Lower lobe of right lung (tissue), 2 donors: ENCODE measurements at regions not wholly inside any gene's neighbourhood (a gene's known extent, or its start where the extent isn't known, plus 50 kb on each side); places are given as distances from the start of the nearest gene placed in this dataset.

Experiments used
- ATAC-seq, 2 donors: fragments of 200-7000 bp; cut with Tn5 transposase; one replicate each; pipeline ENCODE4 v1.9.1; 2020 to 2022; ENCODE audit warnings: mild to moderate bottlenecking in 2 of 2, moderate library complexity in 2 of 2
- DNase-seq: peaks from one replicate; pipeline ENCODE4 v3.0.0-alpha.2; 2020
- H3K27ac ChIP-seq: fragments of 200-600 bp; one replicate; pipeline ENCODE4 v1.8.0; 2022
- H3K27me3 ChIP-seq: fragments of 200-600 bp; one replicate; pipeline ENCODE4 v1.8.0; 2022; ENCODE audit warnings: low read depth
- H3K36me3 ChIP-seq: fragments of 200-600 bp; one replicate; pipeline ENCODE4 v1.8.0; 2022; ENCODE audit warnings: mild to moderate bottlenecking
- H3K4me1 ChIP-seq: fragments of 200-600 bp; one replicate; pipeline ENCODE4 v1.8.0; 2022
- H3K4me3 ChIP-seq: fragments of 200-600 bp; one replicate; pipeline ENCODE4 v1.8.0; 2022; ENCODE audit warnings: mild to moderate bottlenecking
- H3K9me3 ChIP-seq: fragments of 200-600 bp; one replicate; pipeline ENCODE4 v1.8.0; 2022
- intact Hi-C: fragments of 100-400 bp; cut with DNase I; formaldehyde crosslinking; loops from one replicate; pipeline ENCODE4 v1.11.0; 2022
- TF ChIP-seq, protein P1 (sequence below): fragments of 200-600 bp; IDR thresholded peaks from one replicate; pipeline ENCODE4 v1.8.0; 2022; ENCODE audit warnings: antibody characterized with exemption, mild to moderate bottlenecking
- donor health status: DM: no; HTN: yes; CAD: no; lungs with severe emphysema.

DNA sequence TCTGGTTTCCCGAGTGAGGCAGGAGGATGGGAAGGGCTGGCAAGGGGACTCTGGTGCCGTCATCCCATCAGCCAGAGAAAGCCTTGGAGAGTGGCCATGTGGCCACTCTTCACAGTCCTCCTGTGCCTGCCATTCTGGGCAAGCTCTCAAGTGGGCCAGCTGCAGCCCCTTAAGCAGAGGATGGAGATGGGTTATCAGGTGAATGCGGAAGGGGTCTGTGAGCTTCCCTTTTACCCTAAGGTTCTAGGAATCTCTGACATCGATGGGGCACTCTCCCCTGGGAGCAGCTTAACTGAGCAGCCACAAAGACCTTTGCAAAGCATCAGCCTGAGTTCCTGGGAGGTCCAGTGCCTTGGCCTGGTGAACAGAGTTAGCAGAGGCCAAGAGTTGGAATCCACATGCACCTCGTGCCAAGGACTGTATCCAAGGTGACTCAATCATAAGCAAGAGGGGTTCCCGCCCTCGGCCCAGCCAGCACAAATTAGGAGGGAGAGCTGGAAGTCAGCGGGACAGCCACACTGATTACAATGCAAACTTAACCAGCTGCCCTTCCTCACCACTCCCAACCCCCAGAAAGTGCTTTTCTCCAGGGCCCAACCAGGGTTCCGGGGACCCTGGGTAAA, 193.6 kb downstream of the BUD13 start:
- ATAC-seq (no peak), DNase-seq (no peak)
- Histone ChIP-seq H3K4me1 (no peaks in the 10 kb centered on the region), H3K9me3 (no peaks in the 10 kb centered on the region), H3K27me3 (peaks cover 47% of the 10 kb centered on the region), H3K36me3 (no peaks in the 10 kb centered on the region), H3K27ac (no peak overlapping the region), H3K4me3 (no peak overlapping the region)
- intact Hi-C loops = no loop called here
- TF ChIP-seq, protein P1, sequence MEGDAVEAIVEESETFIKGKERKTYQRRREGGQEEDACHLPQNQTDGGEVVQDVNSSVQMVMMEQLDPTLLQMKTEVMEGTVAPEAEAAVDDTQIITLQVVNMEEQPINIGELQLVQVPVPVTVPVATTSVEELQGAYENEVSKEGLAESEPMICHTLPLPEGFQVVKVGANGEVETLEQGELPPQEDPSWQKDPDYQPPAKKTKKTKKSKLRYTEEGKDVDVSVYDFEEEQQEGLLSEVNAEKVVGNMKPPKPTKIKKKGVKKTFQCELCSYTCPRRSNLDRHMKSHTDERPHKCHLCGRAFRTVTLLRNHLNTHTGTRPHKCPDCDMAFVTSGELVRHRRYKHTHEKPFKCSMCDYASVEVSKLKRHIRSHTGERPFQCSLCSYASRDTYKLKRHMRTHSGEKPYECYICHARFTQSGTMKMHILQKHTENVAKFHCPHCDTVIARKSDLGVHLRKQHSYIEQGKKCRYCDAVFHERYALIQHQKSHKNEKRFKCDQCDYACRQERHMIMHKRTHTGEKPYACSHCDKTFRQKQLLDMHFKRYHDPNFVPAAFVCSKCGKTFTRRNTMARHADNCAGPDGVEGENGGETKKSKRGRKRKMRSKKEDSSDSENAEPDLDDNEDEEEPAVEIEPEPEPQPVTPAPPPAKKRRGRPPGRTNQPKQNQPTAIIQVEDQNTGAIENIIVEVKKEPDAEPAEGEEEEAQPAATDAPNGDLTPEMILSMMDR = no peak

DNA sequence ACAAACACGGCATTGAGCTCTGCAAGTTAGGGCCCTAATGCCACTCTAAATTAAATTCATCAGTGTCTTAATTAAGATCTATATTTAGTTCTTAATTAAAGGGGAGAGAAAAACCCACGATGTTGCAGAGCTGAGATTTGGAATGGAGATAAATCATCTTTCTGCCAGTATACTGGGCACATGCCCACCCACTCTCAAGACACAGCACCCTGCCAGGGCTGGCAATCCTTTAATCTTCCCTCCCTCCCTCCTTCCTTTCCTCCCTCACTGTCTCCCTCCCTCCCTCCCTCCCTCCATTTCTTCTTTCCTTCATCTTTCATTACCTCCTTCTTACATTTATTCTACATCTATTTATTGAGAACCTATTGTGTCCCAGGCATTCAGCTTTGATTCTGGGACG, 194.8 kb downstream of the BUD13 start:
- no peaks in the 10 kb centered on the region for H3K9me3 ChIP-seq
- no peak overlapping the region for H3K4me3 ChIP-seq
- no peaks in the 10 kb centered on the region for H3K4me1 ChIP-seq
- peaks cover 47% of the 10 kb centered on the region for H3K27me3 ChIP-seq
- ATAC-seq (no peak), DNase-seq (no peak)
- TF ChIP-seq, protein P1 = no peak
- H3K27ac ChIP-seq = no peak overlapping the region
- no peaks in the 10 kb centered on the region for H3K36me3 ChIP-seq
- intact Hi-C loops = no loop called here

DNA sequence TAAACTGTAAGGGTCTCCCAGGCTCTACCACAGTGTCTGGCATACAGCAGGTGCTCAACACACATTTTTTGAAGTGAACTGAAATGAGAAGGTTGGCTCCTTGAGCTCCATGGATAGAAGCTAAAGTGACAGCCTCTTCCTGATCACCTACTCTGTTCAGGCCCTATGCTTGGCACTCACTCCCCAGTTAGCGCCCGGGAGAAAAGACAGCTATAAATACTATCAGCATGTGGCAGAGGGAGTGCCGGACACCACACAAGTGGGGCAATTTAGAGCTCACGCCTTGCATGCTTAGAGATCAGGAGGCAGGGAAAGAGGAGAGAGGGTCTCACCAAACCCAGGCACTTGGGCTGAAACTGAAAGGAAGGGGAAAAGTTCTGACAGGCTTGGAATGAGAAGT, 195.5 kb downstream of the BUD13 start:
- DNase-seq = no peak
- Histone ChIP-seq H3K9me3 (no peaks in the 10 kb centered on the region), H3K27ac (no peak overlapping the region), H3K4me3 (no peak overlapping the region), H3K27me3 (peaks cover 46% of the 10 kb centered on the region), H3K36me3 (no peaks in the 10 kb centered on the region), H3K4me1 (no peaks in the 10 kb centered on the region)
- intact Hi-C loops = no loop called here
- TF ChIP-seq, protein P1 = no peak
- no peak for ATAC-seq

DNA sequence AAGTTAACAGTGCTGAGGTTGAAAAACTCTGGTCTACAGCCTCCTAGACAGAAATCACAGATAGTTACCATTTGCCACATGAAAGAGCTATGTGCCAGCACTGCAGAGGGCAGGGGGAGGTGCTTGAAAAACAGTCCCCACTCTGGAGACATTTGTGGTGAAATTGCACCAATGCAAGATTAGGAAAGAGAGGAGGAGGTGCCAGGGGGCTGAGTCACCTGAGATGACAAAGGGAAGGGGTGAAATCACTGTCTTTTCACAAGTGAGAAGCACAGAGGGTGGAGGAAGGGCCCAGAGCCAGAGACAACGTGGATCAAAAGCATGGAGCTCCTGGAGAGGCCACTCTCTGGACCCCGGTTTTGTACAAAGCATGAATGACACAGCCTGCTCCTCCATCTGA, 196.3 kb downstream of the BUD13 start:
- no peaks in the 10 kb centered on the region for H3K4me1 ChIP-seq
- H3K4me3 ChIP-seq = no peak overlapping the region
- H3K9me3 ChIP-seq = no peaks in the 10 kb centered on the region
- H3K27me3 ChIP-seq = peaks cover 39% of the 10 kb centered on the region
- TF ChIP-seq, protein P1 = no peak
- no peaks in the 10 kb centered on the region for H3K36me3 ChIP-seq
- ATAC-seq (no peak), DNase-seq (no peak)
- intact Hi-C loops = no loop called here
- H3K27ac ChIP-seq = no peak overlapping the region

DNA sequence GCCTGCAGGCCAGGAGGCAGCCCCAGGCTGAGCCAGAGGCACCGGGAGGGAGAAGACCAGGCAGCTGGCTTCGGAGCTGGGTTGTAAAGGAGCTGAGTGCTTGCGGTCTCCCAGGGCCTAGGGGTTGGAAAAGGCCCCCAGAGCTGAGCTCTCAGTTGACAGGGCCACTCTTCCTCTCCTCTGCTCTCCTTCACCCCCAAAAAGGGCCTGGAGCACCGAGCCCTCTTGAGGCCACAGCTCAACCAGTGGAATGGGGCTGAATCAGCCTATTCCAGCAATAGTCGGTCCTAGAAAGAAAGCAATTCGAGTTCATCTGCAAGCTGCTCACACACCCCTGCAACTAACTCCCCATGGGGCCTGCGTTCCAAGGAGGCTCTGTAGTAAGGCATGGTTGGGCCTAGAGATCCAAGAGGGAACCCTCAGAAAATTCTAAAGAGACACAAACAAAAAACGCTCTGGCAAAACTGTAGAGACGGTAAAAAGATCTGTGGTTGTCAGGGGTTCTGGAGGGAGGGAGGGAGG, 205.0 kb downstream of the BUD13 start:
- intact Hi-C loops = no loop called here
- no peaks in the 10 kb centered on the region for H3K9me3 ChIP-seq
- H3K27me3 ChIP-seq = no peaks in the 10 kb centered on the region
- TF ChIP-seq, protein P1 = no peak
- no peaks in the 10 kb centered on the region for H3K36me3 ChIP-seq
- ATAC-seq (no peak), DNase-seq (no peak)
- H3K4me3 ChIP-seq = no peak overlapping the region
- H3K4me1 ChIP-seq = peaks cover 2% of the 10 kb centered on the region
- no peak overlapping the region for H3K27ac ChIP-seq
